H1 (cell line): ENCODE measurements at regions not wholly inside any gene's neighbourhood (a gene's known extent, or its start where the extent isn't known, plus 50 kb on each side); places are given as distances from the start of the nearest gene placed in this dataset.

Source experiments
- CTCF ChIA-PET: fragments of 300-600 bp; sonication (Branson Sonifier 250); formaldehyde crosslinking; loops from one replicate; lab custom pipeline; 2021; ENCODE audit not compliant: partially characterized antibody; lab: Charles Lee
- POLR2A ChIA-PET: fragments of 300-600 bp; sonication (Branson Sonifier 250); formaldehyde crosslinking; loops from one replicate; lab custom pipeline; 2021; ENCODE audit warnings: inconsistent platforms; ENCODE audit not compliant: partially characterized antibody; lab: Charles Lee
- DNase-seq, 2 experiments: peaks; one replicate each; pipeline versions ENCODE4 v3.0.0 to v3.0.0-alpha.2; 2010 to 2022; ENCODE audit warnings: low spot score in 2 of 2, low read depth in 1 of 2, mixed read lengths in 1 of 2
- FAIRE-seq: peaks from 2 replicates; lab custom pipeline; 2011; peaks lifted over from hg19 to GRCh38; lab: Jason Lieb, UNC
- H2AFZ ChIP-seq: 2 replicates; pipeline ENCODE4 v1.8.1; 2012; ENCODE audit warnings: low read length, inconsistent platforms
- H2AK5ac ChIP-seq: 2 replicates; pipeline ENCODE4 v1.6.1; 2013; ENCODE audit warnings: low read depth, low read length
- H2BK120ac ChIP-seq: replicated peaks from 2 replicates; pipeline ENCODE3; 2013; ENCODE audit warnings: low read depth, low read length, inconsistent platforms
- H2BK12ac ChIP-seq: 2 replicates; pipeline ENCODE4 v1.6.1; 2013; ENCODE audit warnings: low read depth, low read length
- H2BK15ac ChIP-seq: 2 replicates; pipeline ENCODE4 v1.6.1; 2013; ENCODE audit warnings: low read length
- H2BK20ac ChIP-seq: 2 replicates; pipeline ENCODE4 v1.6.1; 2013; ENCODE audit warnings: low read length
- H2BK5ac ChIP-seq: 2 replicates; pipeline ENCODE4 v1.6.1; 2013; ENCODE audit warnings: low read depth, low read length
- H3K14ac ChIP-seq: 2 replicates; pipeline ENCODE4 v1.6.1; 2013; ENCODE audit warnings: inconsistent platforms; ENCODE audit not compliant: insufficient read length
- H3K18ac ChIP-seq: 2 replicates; pipeline ENCODE4 v1.6.1; 2013; ENCODE audit warnings: low read length; ENCODE audit errors: extremely low read depth
- H3K23ac ChIP-seq: 2 replicates; pipeline ENCODE4 v1.6.1; 2013; ENCODE audit warnings: inconsistent platforms; ENCODE audit not compliant: insufficient read length
- H3K23me2 ChIP-seq: 2 replicates; pipeline ENCODE4 v1.6.1; 2013; ENCODE audit warnings: low read depth, low read length
- H3K27ac ChIP-seq: 2 replicates; pipeline ENCODE4 v1.6.1; 2011; ENCODE audit warnings: low read depth, low read length, inconsistent platforms
- H3K27me3 ChIP-seq, 4 experiments: replicated peaks in 1 of 4; 1 replicate in 1 of 4; 2 replicates in 3 of 4; pipeline versions ENCODE4 v1.6.1 to v1.8.1; 2011 to 2013; ENCODE audit warnings: low read length in 3 of 4, mild to moderate bottlenecking in 3 of 4, inconsistent platforms in 2 of 4, mixed read lengths in 2 of 4, moderate library complexity in 1 of 4; ENCODE audit not compliant: control insufficient read depth in 3 of 4, insufficient read depth in 3 of 4; ENCODE audit errors: extremely low read depth in 1 of 4
- H3K36me3 ChIP-seq, 4 experiments: 2 replicates each; pipeline versions ENCODE4 v1.6.1 to v1.8.1; 2011 to 2013; ENCODE audit warnings: mild to moderate bottlenecking in 4 of 4, low read length in 3 of 4, moderate library complexity in 2 of 4, control low read depth in 1 of 4, inconsistent platforms in 1 of 4; ENCODE audit not compliant: insufficient read depth in 4 of 4, control insufficient read depth in 2 of 4
- H3K4ac ChIP-seq: replicated peaks from 2 replicates; pipeline ENCODE3; 2013; ENCODE audit warnings: low read length, low read depth, mixed read lengths, inconsistent platforms; ENCODE audit not compliant: insufficient read length
- H3K4me1 ChIP-seq, 4 experiments: replicated peaks in 1 of 4; 1 replicate in 1 of 4; 2 replicates in 3 of 4; pipeline versions ENCODE4 v1.6.1 to v1.8.1; 2011 to 2013; ENCODE audit warnings: low read length in 3 of 4, inconsistent platforms in 2 of 4, mixed read lengths in 1 of 4; ENCODE audit not compliant: insufficient read depth in 4 of 4, control insufficient read depth in 3 of 4
- H3K4me2 ChIP-seq, 2 experiments: 2 replicates each; pipeline versions ENCODE4 v1.6.1 to v1.8.1; 2011 to 2013; ENCODE audit warnings: low read depth in 2 of 2, low read length in 2 of 2, control low read depth in 1 of 2, inconsistent platforms in 1 of 2, mild to moderate bottlenecking in 1 of 2; ENCODE audit not compliant: insufficient read depth in 1 of 2
- H3K4me3 ChIP-seq, 4 experiments: fragments of 200-600, 300-600 bp in 1 of 4; sonication (generic), shearing (Covaris generic), sonication (Bioruptor Twin) in 1 of 4; 2 replicates each; pipeline versions ENCODE4 v1.5.1 to v1.8.1; 2011 to 2016; ENCODE audit warnings: low read length in 4 of 4, low read depth in 3 of 4, control low read depth in 2 of 4, inconsistent platforms in 2 of 4, mild to moderate bottlenecking in 2 of 4, mixed read lengths in 1 of 4, moderate library complexity in 1 of 4; ENCODE audit not compliant: insufficient read depth in 2 of 4; ENCODE audit errors: extremely low read depth in 1 of 4
- H3K56ac ChIP-seq: replicated peaks from 2 replicates; pipeline ENCODE3; 2013; ENCODE audit warnings: low read depth, mild to moderate bottlenecking, mixed read lengths, low read length, inconsistent platforms; ENCODE audit not compliant: insufficient read length
- H3K79me1 ChIP-seq: 2 replicates; pipeline ENCODE4 v1.6.1; 2013; ENCODE audit warnings: low read depth, low read length, control low read depth
- H3K79me2 ChIP-seq, 2 experiments: 2 replicates each; pipeline versions ENCODE4 v1.6.1 to v1.8.1; 2012 to 2013; ENCODE audit warnings: low read length in 2 of 2, mild to moderate bottlenecking in 2 of 2, inconsistent platforms in 1 of 2; ENCODE audit not compliant: insufficient read depth in 2 of 2, control insufficient read depth in 1 of 2
- H3K9ac ChIP-seq, 4 experiments: replicated peaks in 1 of 4; 1 replicate in 1 of 4; 2 replicates in 3 of 4; pipeline versions ENCODE4 v1.6.1 to v1.8.1; 2011 to 2013; ENCODE audit warnings: low read depth in 3 of 4, low read length in 3 of 4, control low read depth in 2 of 4, mild to moderate bottlenecking in 2 of 4, moderate library complexity in 2 of 4, inconsistent platforms in 1 of 4; ENCODE audit errors: extremely low read depth in 1 of 4
- H3K9me3 ChIP-seq, 2 experiments: 2 replicates each; pipeline versions ENCODE4 v1.6.1 to v1.8.1; 2012 to 2013; ENCODE audit warnings: mild to moderate bottlenecking in 2 of 2, moderate library complexity in 2 of 2, control low read depth in 1 of 2, inconsistent platforms in 1 of 2, low read depth in 1 of 2, low read length in 1 of 2, mixed read lengths in 1 of 2; ENCODE audit not compliant: insufficient read depth in 2 of 2
- H4K20me1 ChIP-seq, 2 experiments: replicated peaks in 1 of 2; 2 replicates each; pipeline versions ENCODE3 to v1.8.1; 2011 to 2013; ENCODE audit warnings: inconsistent platforms in 2 of 2, low read length in 2 of 2, mild to moderate bottlenecking in 1 of 2; ENCODE audit not compliant: insufficient read depth in 2 of 2, control insufficient read depth in 1 of 2
- H4K5ac ChIP-seq: 2 replicates; pipeline ENCODE4 v1.6.1; 2013; ENCODE audit warnings: low read length, low read depth, mixed read lengths, inconsistent platforms; ENCODE audit not compliant: insufficient read length
- H4K8ac ChIP-seq: 2 replicates; pipeline ENCODE4 v1.8.0; 2013; ENCODE audit warnings: mild to moderate bottlenecking, moderate library complexity, low read length, inconsistent platforms; ENCODE audit not compliant: insufficient read depth; ENCODE audit errors: extremely low read depth
- H4K91ac ChIP-seq: replicated peaks from 2 replicates; pipeline ENCODE3; 2013; ENCODE audit warnings: low read length, mixed read lengths, inconsistent platforms; ENCODE audit not compliant: insufficient read length
- ASH2L ChIP-seq: fragments of 200-600, 300-600 bp; sonication (generic); IDR thresholded peaks from one replicate; pipeline ENCODE4 v1.7.1; 2017; ENCODE audit warnings: low read length
- CBX5 ChIP-seq: fragments of 300-800, 300-1000 bp; sonication (generic); IDR thresholded peaks from 2 replicates; pipeline ENCODE4 v1.7.1; 2016; ENCODE audit warnings: antibody characterized with exemption, low read length, low read depth
- CEBPB ChIP-seq: IDR thresholded peaks from 2 replicates; pipeline ENCODE4 v1.6.1; 2012; ENCODE audit warnings: low read depth, low read length
- EGR1 ChIP-seq: IDR thresholded peaks from 2 replicates; pipeline ENCODE4 v1.6.1; 2011; ENCODE audit warnings: low read depth, low read length, borderline replicate concordance
- GTF2F1 ChIP-seq: IDR thresholded peaks from 2 replicates; pipeline ENCODE4 v1.6.1; 2012; ENCODE audit warnings: low read depth, low read length, improper control_type of control experiment, borderline replicate concordance
- HDAC2 ChIP-seq, 2 experiments: fragments of 300-600 bp in 1 of 2; sonication (generic) in 1 of 2; IDR thresholded peaks; 2 replicates each; pipeline ENCODE4 v1.6.1; 2011 to 2012; ENCODE audit warnings: low read depth in 2 of 2, low read length in 2 of 2, mild to moderate bottlenecking in 2 of 2, moderate library complexity in 2 of 2, borderline replicate concordance in 1 of 2, inconsistent platforms in 1 of 2
- MAX ChIP-seq: IDR thresholded peaks from 2 replicates; pipeline ENCODE4 v1.6.1; 2012; ENCODE audit warnings: inconsistent platforms
- NANOG ChIP-seq: IDR thresholded peaks from 2 replicates; pipeline ENCODE4 v1.6.1; 2011; ENCODE audit warnings: low read length, low read depth, mild to moderate bottlenecking, inconsistent platforms; ENCODE audit not compliant: insufficient read depth, poor library complexity, severe bottlenecking
- PHF8 ChIP-seq: fragments of 200-600 bp; sonication (generic); conservative IDR thresholded peaks from 2 replicates; pipeline ENCODE4 v1.7.1; 2012; ENCODE audit warnings: low read depth, mild to moderate bottlenecking, inconsistent platforms, low read length, moderate library complexity
- RAD21 ChIP-seq, 2 experiments: IDR thresholded peaks in 1 of 2; conservative IDR thresholded peaks in 1 of 2; 2 replicates each; pipeline ENCODE4 v1.6.1; 2011; ENCODE audit warnings: low read depth in 2 of 2, low read length in 2 of 2, improper control_type of control experiment in 1 of 2, inconsistent platforms in 1 of 2, mild to moderate bottlenecking in 1 of 2, moderate library complexity in 1 of 2
- SIX5 ChIP-seq: IDR thresholded peaks from 2 replicates; pipeline ENCODE4 v1.6.1; 2011; ENCODE audit warnings: mild to moderate bottlenecking, low read depth, low read length
- SP1 ChIP-seq: IDR thresholded peaks from 2 replicates; pipeline ENCODE4 v1.6.1; 2011; ENCODE audit warnings: low read depth, low read length
- TAF7 ChIP-seq: optimal IDR thresholded peaks from 2 replicates; pipeline ENCODE3; 2011; ENCODE audit warnings: low read depth, mild to moderate bottlenecking, inconsistent platforms, low read length, moderate library complexity, borderline replicate concordance
- ZNF274 ChIP-seq: IDR thresholded peaks from 2 replicates; pipeline ENCODE4 v1.7.0; 2012; ENCODE audit warnings: low read length, borderline replicate concordance; ENCODE audit errors: extremely low read depth
- WGBS, 2 experiments: shearing (Covaris generic) in 1 of 2; methylation state at CpG; one replicate each; pipeline versions ENCODE4 v1.1.6 to v1.1.7; 2013 to 2015; ENCODE audit warnings: low lambda C conversion rate in 2 of 2, mixed read lengths in 2 of 2, inconsistent platforms in 1 of 2, low coverage in 1 of 2, missing lambda C conversion rate in 1 of 2; ENCODE audit not compliant: insufficient replicate concordance in 2 of 2, insufficient coverage in 1 of 2, insufficient read length in 1 of 2; ENCODE audit errors: extremely low coverage in 1 of 2, missing lambda C conversion rate in 1 of 2; 5-methylcytosine and 5-hydroxymethylcytosine counted together

DNA sequence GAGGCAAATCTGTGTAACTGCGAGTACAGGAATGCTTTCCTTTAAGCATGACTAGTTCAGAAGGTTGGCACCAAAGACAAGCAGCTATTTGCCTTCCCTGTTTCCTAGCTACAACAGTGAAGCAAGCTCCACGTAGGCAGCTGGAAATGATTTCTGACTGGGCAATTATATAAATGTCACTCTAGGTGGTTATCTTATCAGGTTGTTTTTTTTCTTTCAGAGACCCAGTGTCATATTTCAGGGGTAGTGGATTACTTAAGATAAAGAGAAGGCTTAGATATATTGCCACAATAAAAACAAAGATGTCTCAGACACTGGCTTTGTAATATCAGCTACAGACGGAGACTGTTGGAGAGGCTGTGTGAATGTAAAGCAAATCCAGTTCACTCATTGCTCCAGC is 748.9 kb upstream of the NXPH2 start:
- TF ChIP-seq TAF7 (no peak), GTF2F1 (no peak), HDAC2 (IDR thresholded peaks at IDR 0.05; ENCODE audit: borderline replicate concordance in 1 of 2, low read depth in 2 of 2, low read length in 2 of 2) (no peak), ASH2L (no peak), MAX (no peak), PHF8 (no peak), CEBPB (no peak), RAD21 (IDR thresholded peaks at IDR 0.05 in 1 of 2, conservative IDR thresholded peaks at IDR 0.05 in 1 of 2; ENCODE audit: low read depth in 2 of 2, low read length in 2 of 2) (no peak), NANOG (no peak), SP1 (no peak), ZNF274 (no peak), EGR1 (no peak), CBX5 (no peak), SIX5 (no peak)
- no peak overlapping the region for H2BK5ac ChIP-seq
- H4K91ac ChIP-seq = no peak overlapping the region
- H2AFZ ChIP-seq = no peak overlapping the region
- H3K23me2 ChIP-seq = no peaks in the 10 kb centered on the region
- H4K8ac ChIP-seq = no peak overlapping the region
- no peak overlapping the region for H3K4me2 ChIP-seq
- H3K36me3 ChIP-seq = no peaks in the 10 kb centered on the region
- H3K79me2 ChIP-seq = no peaks in the 10 kb centered on the region
- H3K27ac ChIP-seq = no peak overlapping the region
- no peak overlapping the region for H2BK120ac ChIP-seq
- H3K14ac ChIP-seq = no peak overlapping the region
- H3K9me3 ChIP-seq = no peaks in the 10 kb centered on the region
- no peak overlapping the region for H3K4me3 ChIP-seq
- no peak overlapping the region for H2BK15ac ChIP-seq
- no peak overlapping the region for H3K9ac ChIP-seq
- no peak overlapping the region for H3K4ac ChIP-seq
- H3K4me1 ChIP-seq = no peaks in the 10 kb centered on the region
- no peaks in the 10 kb centered on the region for H4K20me1 ChIP-seq
- DNase-seq (no peak), FAIRE-seq (no peak)
- H2BK12ac ChIP-seq = no peak overlapping the region
- no peaks in the 10 kb centered on the region for H3K27me3 ChIP-seq
- H3K23ac ChIP-seq = no peak overlapping the region
- no peak overlapping the region for H2BK20ac ChIP-seq
- whole genome bisulfite sequencing, 2 experiments = 86% methylated on average over 3 of the region's 3 CpGs; no CpG with 5 or more reads in 1 of the 2 experiments
- no peak overlapping the region for H2AK5ac ChIP-seq
- POLR2A ChIA-PET = no interaction called here
- no peaks in the 10 kb centered on the region for H3K79me1 ChIP-seq
- no peak overlapping the region for H3K18ac ChIP-seq
- CTCF ChIA-PET = interaction anchor here (0.6 to 0.7 kb wide), 3 partner anchors 84 to 597 kb away, joined by 3 to 4 read pairs (median 4); no protein-coding TSS in a partner anchor
- no peak overlapping the region for H3K56ac ChIP-seq
- no peak overlapping the region for H4K5ac ChIP-seq
